NCI-H146 treated with DMSO at 0.1 percent for 48 hours (cell line): ENCODE measurements at regions not wholly inside any gene's neighbourhood (a gene's known extent, or its start where the extent isn't known, plus 50 kb on each side); places are given as distances from the start of the nearest gene placed in this dataset.

ENCODE experiments used
- DNase-seq: peaks from one replicate; lab custom pipeline; 2025; ENCODE audit not compliant: unreplicated experiment; lab: John Stamatoyannopoulos, UW

- DNase-seq = no peak
Observed at GRCh38 chr4:157887316-157887715, 285.5 kb downstream of the GASK1B start.

- DNase-seq = no peak
Observed at GRCh38 chr4:157886645-157887044, 286.2 kb downstream of the GASK1B start.

DNA sequence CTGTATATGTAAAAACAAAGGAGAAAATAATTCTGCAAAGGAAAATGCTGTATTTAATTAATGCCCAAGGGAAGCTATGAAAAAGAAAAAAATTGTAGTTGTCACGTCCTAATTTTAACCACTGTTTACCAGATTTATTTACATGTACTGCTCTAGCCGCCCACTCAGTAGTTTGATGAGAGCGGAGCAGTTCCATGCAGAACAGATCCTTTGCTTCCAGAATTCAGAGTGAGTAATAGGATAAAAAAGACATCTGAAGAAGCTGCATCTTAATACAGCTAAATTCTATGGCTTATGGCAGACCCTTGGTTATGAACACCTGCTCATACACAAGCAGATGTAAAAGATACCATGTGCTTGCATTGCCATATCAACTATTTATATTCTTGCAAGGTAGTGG lies 287.0 kb downstream of the GASK1B start:
- no peak for DNase-seq

GRCh38 chr4:157882901-157883300 lies 289.9 kb downstream of the GASK1B start:
- no peak for DNase-seq

GRCh38 chr4:157880761-157881160 lies 292.1 kb downstream of the GASK1B start:
- DNase-seq = no peak

DNA sequence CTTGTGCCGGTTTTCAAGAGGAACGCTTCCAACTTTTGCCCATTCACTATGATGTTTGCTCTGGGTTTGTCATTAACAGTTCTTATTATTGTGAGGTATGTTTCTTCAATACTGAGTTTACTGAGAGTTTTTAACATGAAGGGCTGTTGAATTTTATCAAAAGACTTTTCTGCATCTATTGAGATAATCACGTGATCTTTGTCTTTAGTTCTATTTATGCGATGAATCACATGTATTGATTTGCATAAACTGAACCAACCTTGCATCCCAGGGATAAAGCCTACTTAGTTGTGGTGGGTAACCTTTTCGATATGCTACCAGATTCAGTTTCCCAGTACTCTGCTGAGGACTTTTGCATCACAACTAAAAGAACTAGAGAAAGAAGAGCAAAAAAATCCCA lies 318.0 kb downstream of the GASK1B start:
- no peak for DNase-seq

GRCh38 chr4:157840648-157841047 lies 332.2 kb downstream of the GASK1B start:
- DNase-seq = no peak

- no peak for DNase-seq
Observed at GRCh38 chr4:157840034-157840433, 332.8 kb downstream of the GASK1B start.

- no peak for DNase-seq
Observed at GRCh38 chr4:157838366-157838765, 334.5 kb downstream of the GASK1B start.

DNA sequence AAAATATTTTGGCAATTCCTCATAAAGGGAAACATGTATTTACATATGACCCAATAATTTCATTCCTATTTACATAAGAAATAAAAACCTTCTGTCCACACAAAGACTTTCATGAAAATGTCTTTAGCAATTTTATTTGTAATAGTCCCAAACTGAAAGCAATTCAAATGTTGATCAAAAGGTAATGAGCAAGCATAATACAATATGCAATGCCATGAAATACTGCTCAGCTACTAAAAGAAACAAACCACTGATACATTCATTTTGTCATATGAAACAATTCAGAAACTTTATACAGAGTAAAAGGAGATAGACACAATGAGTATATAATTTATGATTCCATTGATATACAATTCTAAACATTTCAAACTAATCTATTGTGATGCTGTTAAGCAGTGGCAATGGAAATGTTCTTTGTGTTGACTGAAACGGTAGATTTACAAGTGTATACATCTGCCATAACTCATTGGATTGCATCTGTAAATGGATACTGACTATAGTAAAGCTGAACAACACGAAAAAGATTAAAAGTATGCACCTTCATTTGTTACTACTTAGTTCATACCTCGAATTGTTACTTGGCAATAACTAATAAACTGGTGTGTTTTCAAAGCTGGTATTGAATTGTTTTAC lies 335.6 kb downstream of the GASK1B start:
- no peak for DNase-seq

- DNase-seq = no peak
Observed at GRCh38 chr4:157832596-157832995, 340.2 kb downstream of the GASK1B start.

DNA sequence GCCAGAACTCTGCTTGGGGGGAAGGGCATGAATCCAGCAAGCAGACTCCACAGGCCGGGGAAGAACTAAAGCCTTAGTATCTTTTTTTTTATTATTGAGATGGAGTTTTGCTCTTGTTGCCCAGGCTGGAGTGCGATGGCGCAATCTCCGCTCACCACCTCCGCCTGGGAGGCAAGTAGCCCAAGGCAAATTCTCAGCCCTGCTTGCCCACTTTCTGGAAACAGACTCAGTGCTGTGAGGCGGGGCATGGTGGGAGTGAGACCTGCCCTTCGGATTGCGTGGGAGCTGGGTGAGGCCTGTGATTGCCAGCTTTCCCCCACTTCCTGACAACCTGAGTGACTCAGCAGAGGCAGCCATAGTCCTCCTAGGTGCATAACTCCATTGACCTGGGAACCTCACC lies 348.8 kb downstream of the GASK1B start:
- DNase-seq = no peak

GRCh38 chr4:157821814-157822213 lies 351.0 kb downstream of the GASK1B start:
- no peak for DNase-seq

- no peak for DNase-seq
Observed at GRCh38 chr4:157819693-157820464, 352.9 kb downstream of the GASK1B start.

- no peak for DNase-seq
Observed at GRCh38 chr4:157818946-157819692, 353.7 kb downstream of the GASK1B start.

DNA sequence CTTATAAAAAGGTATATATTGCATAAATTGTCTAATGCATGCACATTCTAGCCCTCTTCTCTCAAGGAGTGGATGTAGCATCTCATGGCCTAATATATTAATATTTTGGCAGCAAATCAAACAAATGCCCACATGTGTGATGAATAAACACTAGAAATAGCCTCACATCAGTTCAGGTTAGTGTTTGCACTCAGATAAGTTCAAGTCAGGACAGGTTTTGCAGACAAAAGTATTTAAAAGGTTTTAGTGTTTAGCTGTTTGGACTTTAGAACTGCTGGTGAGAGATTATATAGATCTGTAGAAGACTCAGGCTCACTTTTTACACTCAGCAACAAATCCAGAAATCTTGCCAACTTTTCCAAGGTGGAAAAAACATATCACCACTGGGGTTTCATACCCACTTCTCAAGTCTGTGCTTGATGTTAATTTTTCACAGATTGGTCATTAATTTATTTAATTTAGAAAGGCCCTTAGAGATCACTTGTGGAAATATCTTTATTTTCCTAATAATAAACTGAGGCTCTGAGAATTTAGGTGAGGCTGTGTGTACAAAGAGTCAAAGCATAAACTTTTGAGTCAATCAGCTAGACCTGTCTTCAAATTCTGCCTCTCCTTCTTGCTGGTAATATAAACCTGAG lies 362.6 kb downstream of the GASK1B start:
- DNase-seq = no peak

- no peak for DNase-seq
Observed at GRCh38 chr4:157808796-157809383, 363.9 kb downstream of the GASK1B start.

GRCh38 chr4:157806184-157806583 lies 366.6 kb downstream of the GASK1B start:
- DNase-seq = no peak

DNA sequence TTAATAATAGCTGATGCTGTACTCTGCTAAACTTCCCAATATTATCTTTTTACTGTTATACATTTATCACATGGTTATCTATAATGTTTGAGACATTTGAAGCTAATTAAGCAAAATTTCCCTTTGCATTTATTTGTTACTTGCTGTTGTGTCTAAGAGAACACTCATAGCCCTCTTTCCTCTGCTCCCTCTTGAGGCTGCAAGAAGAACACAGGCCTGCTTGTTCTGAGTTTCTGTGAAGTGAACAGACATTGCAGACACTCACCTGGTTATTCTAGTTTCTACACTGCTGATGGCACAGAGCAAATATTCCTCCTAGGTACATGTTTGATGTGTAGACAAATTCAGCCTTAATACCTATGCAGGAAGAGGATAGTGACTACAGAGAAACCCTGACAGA lies 367.8 kb downstream of the GASK1B start:
- DNase-seq = peak; percentile 15

DNA sequence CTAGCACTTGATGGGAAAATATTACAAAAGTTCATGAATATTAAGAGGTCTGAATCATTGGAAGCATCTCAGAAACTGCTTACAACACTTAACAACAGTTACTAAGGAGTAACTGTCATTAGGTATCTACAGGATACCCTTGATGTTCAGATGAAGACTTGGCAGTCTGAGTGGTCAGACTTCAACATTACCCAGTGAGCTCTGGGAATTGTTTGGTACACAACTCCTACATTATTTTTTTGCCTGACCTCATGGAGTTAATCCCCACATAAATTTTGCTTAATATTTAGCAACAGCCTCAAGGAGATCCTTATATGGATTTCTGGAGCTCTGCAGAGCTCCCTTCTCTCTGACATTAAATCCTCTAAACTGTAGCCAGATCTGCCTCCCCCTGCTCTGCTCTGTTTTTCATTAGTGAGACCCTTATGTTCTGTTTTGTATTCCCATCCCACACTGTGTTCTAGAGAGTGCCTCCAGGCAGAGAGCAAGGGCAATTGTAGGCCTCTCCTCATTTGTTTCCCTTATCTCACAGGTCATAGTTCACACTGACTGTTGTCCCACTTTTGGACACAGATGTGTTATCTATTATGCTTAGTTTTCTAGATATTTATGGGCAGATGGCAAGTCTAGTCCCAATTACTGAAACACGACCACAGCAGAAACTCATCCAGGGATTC lies 368.8 kb downstream of the GASK1B start:
- DNase-seq = peak; percentile 49

- no peak for DNase-seq
Observed at GRCh38 chr4:157803421-157803820, 369.4 kb downstream of the GASK1B start.
